GM18867 (cell line): ENCODE measurements at regions not wholly inside any gene's neighbourhood (a gene's known extent, or its start where the extent isn't known, plus 50 kb on each side); places are given as distances from the start of the nearest gene placed in this dataset.
"Not testable (repeated sequence)": the region's sequence is repeated elsewhere in the genome, so short reads cannot be mapped to it uniquely, and the experiment has no call there.

Experiments used
- ATAC-seq: cut with Tn5 transposase; IDR thresholded peaks from one replicate; pipeline ENCODE4 v1.9.1; 2021; ENCODE audit warnings: mild to moderate bottlenecking, moderate library complexity; ENCODE audit not compliant: unreplicated experiment

DNA sequence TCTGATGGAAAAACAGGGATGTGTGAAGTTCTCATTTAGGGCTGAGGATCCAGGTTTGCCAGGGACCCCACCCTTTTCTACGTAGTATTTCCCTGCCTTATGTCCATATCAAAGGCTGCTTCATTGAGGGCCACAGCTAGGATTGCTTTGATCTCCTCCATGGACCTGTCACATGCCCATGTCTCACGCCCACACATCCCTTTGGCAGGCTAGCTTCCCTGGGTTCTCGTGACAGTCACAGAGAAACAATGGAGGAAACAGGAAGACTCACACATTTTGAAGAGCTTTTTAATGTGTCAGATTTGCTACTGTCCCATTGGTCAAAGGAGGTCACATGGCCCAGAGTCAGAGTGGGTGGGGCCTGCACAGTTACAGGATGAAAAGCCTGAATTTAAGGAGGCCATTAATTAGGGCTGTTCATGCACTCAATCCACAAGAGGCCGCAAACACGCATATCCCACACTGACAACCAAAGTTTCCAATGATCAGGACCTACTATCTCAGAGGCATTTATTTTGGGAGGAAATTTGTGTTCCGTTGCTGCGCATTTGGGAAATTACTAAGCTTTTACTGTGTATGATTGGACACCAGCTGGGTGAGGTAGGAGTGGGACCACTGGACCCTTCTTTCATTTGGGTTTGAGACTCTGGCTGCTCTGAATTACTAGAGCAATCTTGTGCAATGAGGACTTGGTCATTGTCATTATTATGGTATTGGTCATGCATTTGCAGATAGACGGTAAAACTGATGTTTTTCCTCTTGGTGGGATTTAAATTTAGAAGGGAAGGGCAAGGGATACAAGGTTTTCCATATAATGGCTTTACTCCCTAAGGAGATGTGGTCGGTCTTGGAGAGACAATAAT lies 266.2 kb downstream of the KTN1 start:
- no peak for ATAC-seq

- ATAC-seq = no peak
These were observed 266.9 kb downstream of the KTN1 start for GRCh38 chr14:55846826-55847446.

- no peak for ATAC-seq
These were observed 267.8 kb downstream of the KTN1 start for GRCh38 chr14:55847766-55848165.

DNA sequence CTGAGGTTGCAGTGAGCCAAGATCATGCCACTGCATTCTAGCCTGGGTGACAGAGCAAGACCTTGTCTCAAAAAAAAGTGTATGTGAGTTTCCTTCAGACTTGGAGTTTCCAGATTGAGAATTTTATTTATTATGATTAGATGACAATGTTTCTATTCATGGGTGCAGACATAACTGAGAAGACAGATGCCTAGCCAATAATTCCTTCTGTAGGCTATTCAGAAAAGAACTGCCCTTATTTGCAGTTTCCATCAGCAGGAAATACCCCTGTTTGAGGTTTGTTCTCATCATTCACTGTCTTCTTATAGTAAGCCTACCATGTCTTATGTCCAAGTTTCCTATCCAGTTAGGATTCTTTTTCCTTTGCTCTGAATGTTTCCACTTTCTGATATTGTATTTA lies 269.0 kb downstream of the KTN1 start:
- ATAC-seq = no peak

DNA sequence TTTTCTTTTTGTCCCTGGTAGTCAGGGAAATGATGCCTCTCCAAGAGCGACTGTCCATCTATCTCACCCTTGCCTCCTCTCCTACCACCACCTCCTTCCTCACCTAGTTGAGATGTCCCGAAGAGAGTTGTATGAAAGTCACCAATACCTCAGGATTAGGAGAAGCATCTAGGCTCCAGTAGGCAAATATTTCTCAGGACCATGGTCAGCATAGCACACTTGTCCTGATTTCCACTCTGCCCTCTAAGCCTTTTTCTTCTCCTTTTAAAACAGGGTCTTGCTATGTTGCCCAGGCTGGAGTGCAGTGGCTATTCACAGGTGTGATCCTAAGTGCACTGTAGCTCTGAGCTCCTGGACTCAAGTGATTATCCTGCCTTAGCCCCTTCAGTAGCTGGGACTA lies 268.4 kb upstream of the PELI2 start:
- ATAC-seq = no peak

DNA sequence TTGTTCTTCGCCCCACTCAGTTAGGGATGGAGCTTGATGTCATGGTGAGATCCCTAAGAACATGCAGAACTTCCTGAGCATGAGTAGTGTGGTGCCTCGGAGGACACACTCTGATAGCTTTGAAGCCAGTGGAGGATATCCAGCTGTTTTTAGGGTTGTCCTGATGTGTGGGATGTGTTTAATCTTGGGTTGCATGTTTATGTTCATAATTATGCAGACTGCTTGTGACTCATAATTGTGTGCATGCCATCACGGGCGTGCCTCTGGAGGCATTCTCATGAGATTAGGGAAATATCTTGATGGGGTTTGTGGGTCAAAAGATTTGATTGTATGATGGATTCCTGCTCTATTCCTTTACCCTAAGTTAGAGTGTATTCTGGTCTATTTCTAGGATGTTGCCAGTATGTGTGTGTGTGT lies 267.4 kb upstream of the PELI2 start:
- no peak for ATAC-seq

- no peak for ATAC-seq
These were observed 266.9 kb upstream of the PELI2 start for GRCh38 chr14:55851301-55851700.

GRCh38 chr14:55851961-55852360 lies 266.2 kb upstream of the PELI2 start:
- no peak for ATAC-seq

- ATAC-seq = no peak
These were observed 262.5 kb upstream of the PELI2 start for GRCh38 chr14:55855751-55856150.

GRCh38 chr14:55858604-55859003 lies 259.6 kb upstream of the PELI2 start:
- no peak for ATAC-seq

DNA sequence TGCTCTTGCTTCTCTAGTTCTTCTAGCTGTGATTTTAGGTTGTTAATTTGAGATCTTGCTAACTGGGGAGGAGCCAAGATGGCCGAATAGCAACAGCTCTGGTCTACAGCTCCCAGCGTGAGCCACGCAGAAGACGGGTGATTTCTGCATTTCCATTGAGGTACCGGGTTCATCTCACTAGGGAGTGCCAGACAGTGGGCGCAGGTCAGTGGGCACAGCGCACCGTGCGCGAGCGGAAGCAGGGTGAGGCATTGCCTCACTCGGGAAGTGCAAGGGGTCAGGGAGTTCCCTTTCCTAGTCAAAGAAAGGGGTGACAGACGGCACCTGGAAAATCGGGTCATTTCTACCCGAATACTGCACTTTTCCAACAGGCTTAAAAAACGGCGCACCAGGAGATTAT lies 256.6 kb upstream of the PELI2 start:
- not testable (repeated sequence) for ATAC-seq

GRCh38 chr14:55864890-55865655 lies 253.1 kb upstream of the PELI2 start:
- ATAC-seq = no peak

- ATAC-seq = no peak
These were observed 250.9 kb upstream of the PELI2 start for GRCh38 chr14:55867311-55867710.

DNA sequence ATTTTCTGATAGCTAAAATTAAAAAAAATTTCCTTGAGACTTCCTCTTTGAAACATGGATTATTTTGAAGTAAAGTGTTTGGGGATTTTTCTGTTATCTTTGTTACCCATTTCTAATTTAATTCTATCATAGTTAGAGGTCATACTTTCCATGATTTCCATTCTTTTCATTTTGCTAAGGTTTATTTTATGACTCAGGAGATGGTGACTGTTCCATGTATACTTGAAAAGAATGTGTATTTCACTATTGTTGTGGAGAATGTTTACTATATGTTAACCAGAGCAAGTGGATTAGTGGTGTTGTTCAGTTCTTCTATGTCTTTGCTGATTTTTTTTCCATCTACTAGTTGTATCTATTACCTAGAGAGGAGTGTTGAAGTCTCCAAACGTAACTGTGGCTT lies 250.5 kb upstream of the PELI2 start:
- ATAC-seq = no peak

- ATAC-seq = no peak
These were observed 248.7 kb upstream of the PELI2 start for GRCh38 chr14:55869397-55870049.

GRCh38 chr14:55873169-55873568 lies 245.0 kb upstream of the PELI2 start:
- no peak for ATAC-seq

- no peak for ATAC-seq
These were observed 243.4 kb upstream of the PELI2 start for GRCh38 chr14:55874785-55875184.

GRCh38 chr14:55877942-55878341 lies 240.3 kb upstream of the PELI2 start:
- ATAC-seq = no peak

- ATAC-seq = no peak
These were observed 236.5 kb upstream of the PELI2 start for GRCh38 chr14:55881577-55882241.

DNA sequence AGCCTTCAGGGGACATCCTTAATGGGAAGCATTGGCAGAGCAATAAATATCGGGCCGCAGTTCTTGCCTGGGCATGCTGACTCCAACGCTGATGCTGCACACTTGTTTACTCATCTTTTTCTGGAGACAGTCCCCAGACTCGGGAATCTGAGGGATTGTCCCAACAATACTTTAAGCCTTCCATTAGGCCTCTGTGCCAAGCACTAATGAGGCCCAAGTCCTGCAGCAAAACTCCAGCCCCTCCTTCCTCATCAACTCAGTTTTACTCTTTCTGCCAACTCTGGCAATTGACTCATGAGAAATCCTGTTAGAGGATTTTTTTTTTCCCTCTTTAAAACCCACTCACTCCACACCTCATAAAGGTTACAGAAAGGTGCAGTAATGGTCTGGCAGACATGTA lies 233.4 kb upstream of the PELI2 start:
- no peak for ATAC-seq

GRCh38 chr14:55889124-55889523 lies 229.1 kb upstream of the PELI2 start:
- no peak for ATAC-seq
